ENCODE measurements at regions not wholly inside any gene's neighbourhood (a gene's known extent, or its start where the extent isn't known, plus 50 kb on each side); places are given as distances from the start of the nearest gene placed in this dataset.

GRCh38 chr1:115499253-115499652, 142.5 kb upstream of the VANGL1 start:
- no peak for TF ChIP-seq EZH2 (IDR thresholded peaks at IDR 0.05)
- no peak for TF ChIP-seq POLR2AphosphoS5 (IDR thresholded peaks at IDR 0.05; ENCODE audit: borderline replicate concordance, low read depth, low read length)
- TF ChIP-seq FOXP2 (optimal IDR thresholded peaks at IDR 0.05; ENCODE audit: control extremely low read depth, extremely low read length, insufficient read depth), result no peak
